ENCODE measurements at regions not wholly inside any gene's neighbourhood (a gene's known extent, or its start where the extent isn't known, plus 50 kb on each side); places are given as distances from the start of the nearest gene placed in this dataset.

DNA sequence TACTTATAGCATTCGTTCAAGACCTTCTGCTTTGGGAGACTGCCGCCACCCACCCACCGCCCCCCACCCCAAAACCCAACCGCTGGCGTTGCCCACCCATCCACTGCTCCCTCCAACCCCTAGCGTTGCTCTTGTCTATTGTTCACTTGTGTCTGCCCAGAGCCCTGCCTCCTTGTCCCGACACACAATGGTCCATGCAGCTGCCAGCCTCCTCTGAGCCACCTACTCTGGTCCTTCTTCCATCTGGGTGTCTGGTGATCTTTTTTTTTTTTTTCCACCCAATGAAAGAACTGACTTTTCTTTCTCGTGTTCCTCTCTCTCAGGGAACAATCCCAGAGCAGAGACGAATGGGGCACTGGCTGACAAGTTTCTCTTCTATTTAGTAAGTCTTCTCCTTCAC, 256.0 kb upstream of the SESN3 start:
- TF ChIP-seq EZH2 (IDR thresholded peaks at IDR 0.05): no peak
- no peak for TF ChIP-seq CTCF (IDR thresholded peaks at IDR 0.05)
- TF ChIP-seq EZH2phosphoT487 (IDR thresholded peaks at IDR 0.05): no peak
